ENCODE measurements at regions not wholly inside any gene's neighbourhood (a gene's known extent, or its start where the extent isn't known, plus 50 kb on each side); places are given as distances from the start of the nearest gene placed in this dataset.

GRCh38 chr10:16231176-16231575, 205.6 kb upstream of the PTER start:
- Histone ChIP-seq H4K91ac (ENCODE audit: insufficient read depth, low read depth, low read length) (no peak overlapping the region), H2AFZ (replicated peaks; ENCODE audit: low read length, poor library complexity) (no peak overlapping the region), H3K9me3 (ENCODE audit: control insufficient read depth, insufficient read depth, low read length) (peaks cover 22% of the 10 kb centered on the region), H3K27me3 (ENCODE audit: control insufficient read depth, insufficient read depth, low read length) (no peaks in the 10 kb centered on the region), H3K79me1 (ENCODE audit: low read depth in 1 of 2, low read length in 2 of 2) (no peaks in the 10 kb centered on the region), H4K5ac (ENCODE audit: low read depth, low read length) (no peak overlapping the region), H2BK120ac (ENCODE audit: low read depth, low read length) (no peak overlapping the region), H3K4me2 (ENCODE audit: low read depth, low read length) (no peak overlapping the region), H2AK9ac (replicated peaks; ENCODE audit: low read depth, low read length, poor library complexity) (no peak overlapping the region), H3K14ac (replicated peaks; ENCODE audit: low read depth, low read length) (no peak overlapping the region), H3K23ac (ENCODE audit: low read depth, low read length) (no peak overlapping the region), H2BK15ac (ENCODE audit: low read depth, low read length) (no peak overlapping the region), H2AK5ac (ENCODE audit: low read depth, low read length) (no peak overlapping the region), H3K4me1 (ENCODE audit: control insufficient read depth, insufficient read depth, low read length) (no peaks in the 10 kb centered on the region), H4K20me1 (ENCODE audit: insufficient read depth, low read length) (no peaks in the 10 kb centered on the region), H3K4ac (ENCODE audit: low read depth, low read length) (no peak overlapping the region), H4K8ac (ENCODE audit: low read depth in 2 of 2, low read length in 2 of 2) (no peak overlapping the region), H2BK20ac (ENCODE audit: low read depth, low read length) (no peak overlapping the region), H3K27ac (ENCODE audit: insufficient read depth, low read length) (no peak overlapping the region), H3K18ac (ENCODE audit: low read depth, low read length) (no peak overlapping the region), H3K9me1 (ENCODE audit: insufficient read depth, low read length) (no peaks in the 10 kb centered on the region), H3K9ac (ENCODE audit: low read depth, low read length) (no peak overlapping the region), H3K56ac (ENCODE audit: extremely low read depth, insufficient read depth, low read length) (no peak overlapping the region), H3K36me3 (ENCODE audit: control insufficient read depth, insufficient read depth, low read length) (no peaks in the 10 kb centered on the region), H2BK5ac (ENCODE audit: low read depth, low read length, poor library complexity, severe bottlenecking) (no peak overlapping the region), H3K4me3 (ENCODE audit: insufficient read depth, low read depth, low read length) (no peak overlapping the region)
- intact Hi-C loops (cut with micrococcal nuclease), result no loop called here
- no peak for TF ChIP-seq RCOR1 (IDR thresholded peaks at IDR 0.05; ENCODE audit: insufficient replicate concordance, low read length)
- no peak for TF ChIP-seq NFE2L2 (IDR thresholded peaks at IDR 0.05; ENCODE audit: low read depth, low read length)
- no peak for TF ChIP-seq ELK1 (IDR thresholded peaks at IDR 0.05; ENCODE audit: borderline replicate concordance, low read depth, low read length)
- TF ChIP-seq BHLHE40 (IDR thresholded peaks at IDR 0.05; ENCODE audit: low read depth, low read length), result no peak
- no peak for TF ChIP-seq USF2 (IDR thresholded peaks at IDR 0.05; ENCODE audit: low read depth, low read length)
- TF ChIP-seq MAZ (IDR thresholded peaks at IDR 0.05; ENCODE audit: borderline replicate concordance, low read depth, low read length), result no peak
- TF ChIP-seq RAD21 (IDR thresholded peaks at IDR 0.05; ENCODE audit: low read length), result no peak
- no peak for TF ChIP-seq SMC3 (IDR thresholded peaks at IDR 0.05; ENCODE audit: low read depth, low read length)
- TF ChIP-seq RFX5 (IDR thresholded peaks at IDR 0.05; ENCODE audit: low read depth, low read length), result no peak
- no peak for TF ChIP-seq CHD1 (IDR thresholded peaks at IDR 0.05; ENCODE audit: low read depth, low read length)
- no peak for TF ChIP-seq FOS (IDR thresholded peaks at IDR 0.05; ENCODE audit: low read depth, low read length)
- no peak for TF ChIP-seq CEBPB (IDR thresholded peaks at IDR 0.05; ENCODE audit: low read depth, low read length)
- POLR2A ChIA-PET (ENCODE audit: unreplicated experiment), result no interaction called here
- DNase-seq (no peak), ATAC-seq (ENCODE audit: low read depth) (no peak)
- in situ Hi-C loops (cut with MboI; ENCODE audit: low sequenced_read_pairs), result no loop called here
- WGBS, 2 experiments (ENCODE audit: extremely low coverage in 2 of 2, insufficient read length in 1 of 2), result no CpG with 5 or more reads among the region's 2 CpGs
- no TSS peak for BruUV-seq (replicated peaks)
- CTCF ChIA-PET, result no interaction called here
- dilution Hi-C loops (cut with HindIII; ENCODE audit: low sequenced_read_pairs, unreplicated experiment), result no loop called here

Data from IMR-90 (cell line).